CD4-positive, CD25-positive, alpha-beta regulatory T cell (primary cell): ENCODE measurements at regions not wholly inside any gene's neighbourhood (a gene's known extent, or its start where the extent isn't known, plus 50 kb on each side); places are given as distances from the start of the nearest gene placed in this dataset.

Experiments used
- ATAC-seq, 2 donors: fragments of 150-1000 bp; cut with Tn5 transposase; one replicate each; pipeline ENCODE4 v1.10.0; 2021; ENCODE audit warnings: low read depth in 2 of 2, moderate number of reproducible peaks in 2 of 2, moderate library complexity in 1 of 2
- DNase-seq, 3 donors: peaks; one replicate each; pipeline versions ENCODE4 v3.0.0 to v3.0.0-alpha.2; 2012 to 2022; ENCODE audit warnings: mixed read lengths in 1 of 3
- H3K27ac ChIP-seq: one replicate; pipeline ENCODE4 v1.7.0; 2013; ENCODE audit warnings: mild to moderate bottlenecking, low read length; ENCODE audit not compliant: insufficient read depth, poor library complexity, severe bottlenecking
- H3K27me3 ChIP-seq: one replicate; pipeline ENCODE4 v1.7.0; 2013; ENCODE audit warnings: low read length; ENCODE audit not compliant: control insufficient read depth, insufficient read depth
- H3K36me3 ChIP-seq: one replicate; pipeline ENCODE4 v1.7.0; 2013; ENCODE audit warnings: mild to moderate bottlenecking, low read length, moderate library complexity; ENCODE audit not compliant: control insufficient read depth, insufficient read depth
- H3K4me1 ChIP-seq: 2 replicates; pipeline ENCODE4 v1.7.0; 2013; ENCODE audit warnings: mild to moderate bottlenecking, low read length; ENCODE audit not compliant: insufficient read depth, control insufficient read depth, poor library complexity, severe bottlenecking
- H3K4me3 ChIP-seq: one replicate; pipeline ENCODE4 v1.7.0; 2013; ENCODE audit warnings: low read depth, mild to moderate bottlenecking, low read length, moderate library complexity
- H3K9me3 ChIP-seq, 2 experiments: 1 replicate in 1 of 2; 2 replicates in 1 of 2; pipeline ENCODE4 v1.7.0; 2013; ENCODE audit warnings: low read length in 2 of 2, mild to moderate bottlenecking in 1 of 2, moderate library complexity in 1 of 2; ENCODE audit not compliant: control insufficient read depth in 2 of 2
- H3K27ac Mint-ChIP-seq, 3 donors: one replicate each; pipeline ENCODE4 v1.8.0; 2020 to 2022; ENCODE audit warnings: mild to moderate bottlenecking in 3 of 3, mixed read lengths in 3 of 3, moderate library complexity in 2 of 3
- H3K27me3 Mint-ChIP-seq: one replicate; pipeline ENCODE4 v1.8.0; 2022; ENCODE audit warnings: mild to moderate bottlenecking, mixed read lengths
- H3K36me3 Mint-ChIP-seq: one replicate; pipeline ENCODE4 v1.8.0; 2020; ENCODE audit warnings: mixed read lengths
- H3K4me1 Mint-ChIP-seq, 4 donors: one replicate each; pipeline ENCODE4 v1.8.0; 2020 to 2022; ENCODE audit warnings: mixed read lengths in 4 of 4, mild to moderate bottlenecking in 1 of 4
- H3K4me3 Mint-ChIP-seq, 4 donors: one replicate each; pipeline ENCODE4 v1.8.0; 2020 to 2022; ENCODE audit warnings: mild to moderate bottlenecking in 4 of 4, mixed read lengths in 4 of 4, moderate library complexity in 3 of 4
- H3K9me3 Mint-ChIP-seq, 7 donors: one replicate each; pipeline ENCODE4 v1.8.0; 2020 to 2022; ENCODE audit warnings: mixed read lengths in 7 of 7, mild to moderate bottlenecking in 3 of 7, moderate library complexity in 2 of 7

DNA sequence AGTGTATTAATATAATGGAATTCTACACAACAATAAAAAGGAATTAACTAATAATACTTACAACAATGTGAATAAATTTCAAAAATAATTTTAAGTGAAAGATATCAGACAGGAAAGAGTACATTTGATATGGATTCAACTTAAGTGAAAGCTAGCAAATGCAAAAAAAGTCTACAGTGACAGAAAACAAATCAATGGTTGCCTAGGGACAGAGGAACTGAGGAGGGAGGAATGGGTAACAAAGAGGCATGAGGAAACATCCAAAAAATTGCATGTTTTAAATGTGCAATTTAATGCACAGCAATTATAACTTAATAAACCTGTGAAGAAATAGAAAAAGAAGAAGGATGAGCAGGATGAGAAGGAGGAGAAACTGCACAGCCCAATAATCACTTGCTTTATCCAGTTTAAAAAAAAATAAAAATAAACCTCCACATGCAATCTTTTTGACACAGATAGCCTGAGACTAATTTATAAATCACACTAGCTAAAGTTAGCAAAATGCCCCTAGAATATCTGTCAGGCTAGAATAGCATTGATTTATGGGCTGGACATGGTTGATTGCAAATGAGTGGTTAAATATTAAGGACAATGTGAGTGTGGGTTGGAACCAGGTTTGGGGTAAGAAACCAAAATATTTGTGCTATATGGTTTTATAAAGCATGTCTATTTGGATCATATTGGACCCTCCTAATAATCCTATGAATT, 1089.1 kb downstream of the TRHDE start:
- Histone ChIP-seq H3K27me3 (no peaks in the 10 kb centered on the region), H3K27ac (no peak overlapping the region), H3K9me3 (no peaks in the 10 kb centered on the region), H3K36me3 (no peaks in the 10 kb centered on the region), H3K4me1 (no peaks in the 10 kb centered on the region), H3K4me3 (no peak overlapping the region)
- ATAC-seq, result no peak
- Mint-ChIP-seq H3K4me1 (no peaks in the 10 kb centered on the region), H3K27me3 (no peaks in the 10 kb centered on the region), H3K27ac (no peak overlapping the region), H3K4me3 (no peak overlapping the region), H3K9me3 (peaks cover 0 to 20% (median 10%) of the 10 kb centered on the region in 7 donors), H3K36me3 (peaks cover 1% of the 10 kb centered on the region)
- no peak for DNase-seq

DNA sequence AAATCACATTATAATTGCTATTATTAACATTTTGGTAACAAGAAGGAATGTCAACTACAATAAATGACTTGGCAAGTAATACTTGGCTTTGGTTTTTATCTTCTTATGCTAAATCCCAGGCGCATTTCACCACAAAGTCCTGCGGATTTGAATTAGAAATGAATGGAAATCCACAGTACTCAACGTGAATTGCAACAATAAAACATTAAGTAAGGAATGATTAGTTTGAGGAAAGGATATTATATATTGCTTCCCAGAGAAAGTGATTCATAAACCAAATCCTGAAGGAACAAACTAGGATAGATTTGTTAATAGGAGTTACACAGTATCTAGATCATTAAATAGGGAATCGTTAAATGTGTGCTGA, 1089.7 kb downstream of the TRHDE start:
- DNase-seq, result no peak
- ATAC-seq, result no peak
- Histone ChIP-seq H3K27me3 (no peaks in the 10 kb centered on the region), H3K4me3 (no peak overlapping the region), H3K4me1 (no peaks in the 10 kb centered on the region), H3K9me3 (no peaks in the 10 kb centered on the region), H3K36me3 (no peaks in the 10 kb centered on the region), H3K27ac (no peak overlapping the region)
- H3K4me1 Mint-ChIP-seq, result no peaks in the 10 kb centered on the region
- H3K9me3 Mint-ChIP-seq, result peaks cover 0 to 19% (median 9%) of the 10 kb centered on the region in 7 donors
- H3K4me3 Mint-ChIP-seq, result no peak overlapping the region
- H3K36me3 Mint-ChIP-seq, result peaks cover 3% of the 10 kb centered on the region
- no peaks in the 10 kb centered on the region for H3K27me3 Mint-ChIP-seq
- no peak overlapping the region for H3K27ac Mint-ChIP-seq

DNA sequence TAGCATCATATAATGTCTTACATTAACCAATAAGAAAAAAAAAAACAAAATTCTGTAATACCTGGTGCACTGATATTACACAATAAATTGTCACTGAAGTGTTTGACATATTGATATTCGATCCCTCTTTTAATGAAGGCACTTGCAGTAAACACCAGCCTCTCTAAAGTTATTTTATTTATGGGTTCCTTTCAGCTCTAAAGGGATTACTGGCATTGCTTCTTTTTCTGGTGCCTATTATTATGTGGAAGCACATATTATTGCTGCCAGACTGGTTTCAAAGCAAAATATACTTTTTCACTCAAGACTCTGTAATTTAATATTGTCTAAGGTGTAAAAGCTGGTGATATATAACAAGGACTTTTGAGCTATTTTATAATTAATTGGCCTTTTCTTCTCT, 1090.5 kb downstream of the TRHDE start:
- DNase-seq, result no peak
- H3K4me3 Mint-ChIP-seq, result no peak overlapping the region
- no peaks in the 10 kb centered on the region for H3K4me1 Mint-ChIP-seq

DNA sequence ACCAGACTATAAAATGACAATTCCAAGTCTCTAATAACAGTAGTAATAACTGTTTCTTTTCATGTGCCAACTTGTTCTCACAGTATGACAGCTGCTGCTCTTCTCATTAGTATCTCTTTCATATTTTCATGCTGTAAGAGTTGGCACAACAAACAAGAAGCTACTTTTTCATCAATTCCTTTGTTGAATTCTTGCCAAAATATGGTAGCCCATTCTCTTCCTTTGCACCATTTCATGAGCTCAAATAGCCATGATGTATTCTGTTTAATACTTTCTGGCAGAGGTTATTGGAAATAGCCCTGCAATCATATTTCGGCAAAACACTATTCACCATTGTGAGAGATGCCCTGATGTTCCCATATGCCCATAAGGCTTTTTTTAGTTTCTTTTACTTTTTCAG, 1100.7 kb downstream of the TRHDE start:
- Histone ChIP-seq H3K36me3 (no peaks in the 10 kb centered on the region), H3K9me3 (no peaks in the 10 kb centered on the region), H3K27ac (no peak overlapping the region), H3K4me1 (no peaks in the 10 kb centered on the region), H3K4me3 (no peak overlapping the region), H3K27me3 (no peaks in the 10 kb centered on the region)
- ATAC-seq (no peak), DNase-seq (no peak)
- Mint-ChIP-seq H3K9me3 (peaks cover 4 to 11% (median 7%) of the 10 kb centered on the region in 7 donors), H3K4me3 (no peak overlapping the region), H3K4me1 (no peaks in the 10 kb centered on the region), H3K27me3 (no peaks in the 10 kb centered on the region), H3K27ac (no peak overlapping the region), H3K36me3 (no peaks in the 10 kb centered on the region)

More for the DNA sequence above, 1090.5 kb downstream of the TRHDE start:
- Histone ChIP-seq H3K4me3 (no peak overlapping the region), H3K27ac (no peak overlapping the region), H3K4me1 (no peaks in the 10 kb centered on the region), H3K9me3 (no peaks in the 10 kb centered on the region), H3K27me3 (no peaks in the 10 kb centered on the region), H3K36me3 (no peaks in the 10 kb centered on the region)
- no peaks in the 10 kb centered on the region for H3K27me3 Mint-ChIP-seq
- no peak for ATAC-seq
- H3K36me3 Mint-ChIP-seq, result peaks cover 3% of the 10 kb centered on the region
- H3K27ac Mint-ChIP-seq, result no peak overlapping the region
- peaks cover 0 to 21% (median 7%) of the 10 kb centered on the region in 7 donors for H3K9me3 Mint-ChIP-seq

DNA sequence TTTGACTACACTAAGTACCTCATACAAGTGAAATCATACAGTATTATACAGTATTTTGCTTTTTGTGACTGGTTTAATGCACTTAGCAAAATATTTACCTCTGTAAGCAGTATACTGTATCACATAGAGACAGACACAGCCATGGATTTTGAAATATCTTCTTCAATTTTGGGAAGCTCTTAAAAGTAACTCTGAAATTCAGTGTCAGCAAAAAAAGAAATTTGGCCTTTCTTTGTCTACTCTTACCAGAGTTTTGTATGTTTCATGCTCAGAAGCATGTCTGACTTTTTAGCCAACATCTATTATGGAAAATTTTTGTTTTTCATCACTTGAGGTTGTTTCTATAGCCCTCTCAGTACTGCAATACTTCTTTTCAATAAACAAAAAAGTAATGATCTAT, 1102.2 kb downstream of the TRHDE start:
- H3K4me3 ChIP-seq, result no peak overlapping the region
- no peaks in the 10 kb centered on the region for H3K27me3 ChIP-seq
- H3K9me3 Mint-ChIP-seq, result peaks cover 4 to 11% (median 6%) of the 10 kb centered on the region in 7 donors
- no peaks in the 10 kb centered on the region for H3K36me3 Mint-ChIP-seq
- no peaks in the 10 kb centered on the region for H3K4me1 Mint-ChIP-seq
- no peak overlapping the region for H3K27ac Mint-ChIP-seq
- H3K36me3 ChIP-seq, result no peaks in the 10 kb centered on the region
- H3K4me1 ChIP-seq, result no peaks in the 10 kb centered on the region
- H3K27me3 Mint-ChIP-seq, result no peaks in the 10 kb centered on the region
- ATAC-seq, result no peak
- no peak overlapping the region for H3K4me3 Mint-ChIP-seq
- H3K9me3 ChIP-seq, result no peaks in the 10 kb centered on the region
- no peak overlapping the region for H3K27ac ChIP-seq
- no peak for DNase-seq

DNA sequence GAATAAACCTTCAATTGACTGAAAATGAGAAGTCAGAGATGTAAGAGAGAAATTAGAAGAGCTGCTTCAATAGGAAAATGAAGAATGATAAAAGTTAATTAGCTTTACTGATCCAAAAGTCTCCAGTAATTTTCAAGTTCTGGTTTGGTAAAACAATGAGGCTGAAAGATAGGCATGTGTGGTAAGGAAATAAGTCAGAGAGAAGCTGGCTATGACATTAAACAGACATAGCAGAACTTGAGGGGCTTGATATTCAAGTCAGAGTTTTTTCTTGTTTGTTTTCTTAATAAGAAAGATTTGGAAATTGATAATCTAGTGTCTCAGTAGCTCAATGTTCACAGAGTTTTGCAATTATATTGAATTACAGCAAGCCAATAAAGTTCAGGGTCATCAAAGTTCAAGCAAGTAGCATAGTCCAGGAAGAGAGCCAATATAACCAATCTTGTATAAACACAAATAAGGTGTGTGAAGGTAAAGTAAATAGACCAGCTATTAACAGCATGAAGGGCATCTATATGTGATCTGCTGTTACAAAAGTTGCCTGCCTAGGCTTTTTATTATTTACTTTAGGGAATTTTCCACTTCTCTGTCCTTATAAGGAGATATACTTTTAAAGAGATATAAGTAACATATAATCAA, 1111.5 kb downstream of the TRHDE start:
- Histone ChIP-seq H3K9me3 (no peaks in the 10 kb centered on the region), H3K36me3 (no peaks in the 10 kb centered on the region), H3K4me1 (no peaks in the 10 kb centered on the region), H3K27me3 (no peaks in the 10 kb centered on the region), H3K27ac (no peak overlapping the region), H3K4me3 (no peak overlapping the region)
- Mint-ChIP-seq H3K27ac (no peak overlapping the region), H3K4me3 (no peak overlapping the region), H3K36me3 (no peaks in the 10 kb centered on the region), H3K9me3 (peaks cover 2 to 24% (median 9%) of the 10 kb centered on the region in 7 donors), H3K27me3 (no peaks in the 10 kb centered on the region), H3K4me1 (no peaks in the 10 kb centered on the region)
- no peak for ATAC-seq
- no peak for DNase-seq

DNA sequence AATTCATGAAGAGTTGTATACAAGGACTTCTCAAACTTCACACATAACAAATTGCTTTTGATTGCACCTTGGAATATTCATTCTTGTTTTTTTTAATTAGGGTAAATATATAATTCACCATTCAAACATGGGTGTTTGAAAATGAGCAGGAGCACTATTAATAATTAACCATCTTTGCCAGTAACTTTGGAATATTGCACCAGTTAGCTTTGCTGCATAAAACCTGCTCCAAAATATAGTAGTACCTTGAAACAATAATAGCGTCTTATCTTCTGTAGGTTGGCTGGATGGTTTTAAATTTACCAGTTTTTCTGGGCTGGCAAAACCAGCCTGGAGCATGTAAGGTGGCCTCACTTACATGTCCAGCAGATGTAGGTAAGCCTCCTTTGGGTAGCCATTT, 1112.4 kb downstream of the TRHDE start:
- Mint-ChIP-seq H3K4me3 (no peak overlapping the region), H3K27ac (no peak overlapping the region), H3K9me3 (peaks cover 2 to 24% (median 9%) of the 10 kb centered on the region in 7 donors), H3K36me3 (no peaks in the 10 kb centered on the region), H3K27me3 (no peaks in the 10 kb centered on the region), H3K4me1 (no peaks in the 10 kb centered on the region)
- DNase-seq (no peak), ATAC-seq (no peak)
- no peaks in the 10 kb centered on the region for H3K4me1 ChIP-seq
- no peaks in the 10 kb centered on the region for H3K36me3 ChIP-seq
- H3K27ac ChIP-seq, result no peak overlapping the region
- H3K9me3 ChIP-seq, result no peaks in the 10 kb centered on the region
- H3K4me3 ChIP-seq, result no peak overlapping the region
- no peaks in the 10 kb centered on the region for H3K27me3 ChIP-seq

DNA sequence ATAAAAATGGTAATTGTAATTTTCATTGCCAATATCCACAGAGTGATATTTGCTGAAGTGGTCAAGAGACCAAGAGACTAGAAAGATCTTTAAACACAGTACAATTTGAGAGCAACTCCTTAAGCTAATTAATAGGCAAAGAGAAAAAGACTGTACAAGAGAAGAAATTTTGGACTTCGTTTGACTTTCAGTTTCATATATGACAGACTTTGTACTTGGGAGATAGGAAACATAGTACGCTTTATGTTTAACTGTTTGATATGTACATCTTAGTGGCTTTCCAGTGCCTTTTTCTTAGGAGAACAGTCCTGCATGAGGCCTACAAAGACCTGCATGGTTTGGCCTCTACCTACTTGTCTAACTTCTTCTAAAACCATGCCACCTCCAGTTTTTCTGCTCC, 1118.1 kb downstream of the TRHDE start:
- no peaks in the 10 kb centered on the region for H3K27me3 Mint-ChIP-seq
- Histone ChIP-seq H3K9me3 (no peaks in the 10 kb centered on the region), H3K4me1 (no peaks in the 10 kb centered on the region), H3K36me3 (no peaks in the 10 kb centered on the region), H3K27me3 (no peaks in the 10 kb centered on the region), H3K4me3 (no peak overlapping the region), H3K27ac (no peak overlapping the region)
- no peak overlapping the region for H3K27ac Mint-ChIP-seq
- H3K36me3 Mint-ChIP-seq, result no peaks in the 10 kb centered on the region
- DNase-seq, result no peak
- ATAC-seq, result no peak
- no peaks in the 10 kb centered on the region for H3K4me1 Mint-ChIP-seq
- peaks cover 0 to 16% (median 4%) of the 10 kb centered on the region in 7 donors for H3K9me3 Mint-ChIP-seq
- H3K4me3 Mint-ChIP-seq, result no peak overlapping the region
